Endothelial cell (in vitro differentiated cells): ENCODE measurements at regions not wholly inside any gene's neighbourhood (a gene's known extent, or its start where the extent isn't known, plus 50 kb on each side); places are given as distances from the start of the nearest gene placed in this dataset.

ENCODE experiments used
- DNase-seq: peaks from one replicate; pipeline ENCODE4 v3.0.0; 2021; ENCODE audit warnings: low spot score
- H3K27ac Mint-ChIP-seq: one replicate; pipeline ENCODE4 v1.8.0; 2021; ENCODE audit warnings: mixed read lengths, inconsistent platforms; ENCODE audit not compliant: unreplicated experiment
- H3K27me3 Mint-ChIP-seq: one replicate; pipeline ENCODE4 v1.8.0; 2021; ENCODE audit warnings: mild to moderate bottlenecking, moderate library complexity, mixed read lengths, inconsistent platforms; ENCODE audit not compliant: unreplicated experiment
- H3K36me3 Mint-ChIP-seq: one replicate; pipeline ENCODE4 v1.8.0; 2021; ENCODE audit warnings: mild to moderate bottlenecking, low read depth, mixed read lengths, inconsistent platforms; ENCODE audit not compliant: unreplicated experiment
- H3K4me1 Mint-ChIP-seq: one replicate; pipeline ENCODE4 v1.8.0; 2021; ENCODE audit warnings: mild to moderate bottlenecking, mixed read lengths, inconsistent platforms; ENCODE audit not compliant: unreplicated experiment
- H3K4me3 Mint-ChIP-seq: one replicate; pipeline ENCODE4 v1.8.0; 2021; ENCODE audit warnings: mild to moderate bottlenecking, mixed read lengths, inconsistent platforms; ENCODE audit not compliant: unreplicated experiment
- H3K9me3 Mint-ChIP-seq: one replicate; pipeline ENCODE4 v1.8.0; 2021; ENCODE audit warnings: mixed read lengths, inconsistent platforms; ENCODE audit not compliant: unreplicated experiment
- TF ChIP-seq, protein P1 (sequence below): fragments of 200-600 bp; sonication (generic); IDR thresholded peaks from one replicate; pipeline ENCODE4 v1.5.0; 2021; ENCODE audit warnings: antibody characterized with exemption; ENCODE audit not compliant: unreplicated experiment

- Mint-ChIP-seq H3K4me1 (no peaks in the 10 kb centered on the region), H3K4me3 (no peak overlapping the region), H3K27ac (no peak overlapping the region), H3K36me3 (no peaks in the 10 kb centered on the region), H3K9me3 (no peaks in the 10 kb centered on the region), H3K27me3 (no peaks in the 10 kb centered on the region)
- TF ChIP-seq, protein P1, sequence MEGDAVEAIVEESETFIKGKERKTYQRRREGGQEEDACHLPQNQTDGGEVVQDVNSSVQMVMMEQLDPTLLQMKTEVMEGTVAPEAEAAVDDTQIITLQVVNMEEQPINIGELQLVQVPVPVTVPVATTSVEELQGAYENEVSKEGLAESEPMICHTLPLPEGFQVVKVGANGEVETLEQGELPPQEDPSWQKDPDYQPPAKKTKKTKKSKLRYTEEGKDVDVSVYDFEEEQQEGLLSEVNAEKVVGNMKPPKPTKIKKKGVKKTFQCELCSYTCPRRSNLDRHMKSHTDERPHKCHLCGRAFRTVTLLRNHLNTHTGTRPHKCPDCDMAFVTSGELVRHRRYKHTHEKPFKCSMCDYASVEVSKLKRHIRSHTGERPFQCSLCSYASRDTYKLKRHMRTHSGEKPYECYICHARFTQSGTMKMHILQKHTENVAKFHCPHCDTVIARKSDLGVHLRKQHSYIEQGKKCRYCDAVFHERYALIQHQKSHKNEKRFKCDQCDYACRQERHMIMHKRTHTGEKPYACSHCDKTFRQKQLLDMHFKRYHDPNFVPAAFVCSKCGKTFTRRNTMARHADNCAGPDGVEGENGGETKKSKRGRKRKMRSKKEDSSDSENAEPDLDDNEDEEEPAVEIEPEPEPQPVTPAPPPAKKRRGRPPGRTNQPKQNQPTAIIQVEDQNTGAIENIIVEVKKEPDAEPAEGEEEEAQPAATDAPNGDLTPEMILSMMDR = no peak
- no peak for DNase-seq
These were observed 74.3 kb downstream of the ACTBL2 start for GRCh38 chr5:57408285-57408684.

DNA sequence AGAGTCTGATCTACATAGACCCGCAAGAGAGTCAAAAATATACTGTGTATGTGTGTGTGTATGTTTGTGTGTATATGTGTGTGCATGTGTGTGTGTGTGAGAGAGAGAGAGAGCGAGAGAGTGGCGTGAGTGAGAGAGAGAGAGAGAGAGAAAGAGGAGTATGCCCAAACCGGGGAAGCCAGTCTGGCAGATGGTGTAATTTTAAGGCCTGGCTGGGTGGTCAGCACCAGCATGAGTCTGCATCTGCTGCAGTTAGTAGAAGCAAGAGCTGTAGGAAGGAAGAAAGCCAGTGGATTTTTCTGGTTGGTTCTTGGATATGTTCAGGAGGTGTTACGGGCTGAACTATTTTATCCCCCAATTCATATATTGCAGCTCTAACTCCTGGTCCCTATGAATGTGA lies 75.2 kb downstream of the ACTBL2 start:
- no peak for DNase-seq
- Mint-ChIP-seq H3K27ac (no peak overlapping the region), H3K4me3 (no peak overlapping the region), H3K36me3 (no peaks in the 10 kb centered on the region), H3K27me3 (no peaks in the 10 kb centered on the region), H3K9me3 (no peaks in the 10 kb centered on the region), H3K4me1 (no peaks in the 10 kb centered on the region)
- TF ChIP-seq, protein P1 = no peak

DNA sequence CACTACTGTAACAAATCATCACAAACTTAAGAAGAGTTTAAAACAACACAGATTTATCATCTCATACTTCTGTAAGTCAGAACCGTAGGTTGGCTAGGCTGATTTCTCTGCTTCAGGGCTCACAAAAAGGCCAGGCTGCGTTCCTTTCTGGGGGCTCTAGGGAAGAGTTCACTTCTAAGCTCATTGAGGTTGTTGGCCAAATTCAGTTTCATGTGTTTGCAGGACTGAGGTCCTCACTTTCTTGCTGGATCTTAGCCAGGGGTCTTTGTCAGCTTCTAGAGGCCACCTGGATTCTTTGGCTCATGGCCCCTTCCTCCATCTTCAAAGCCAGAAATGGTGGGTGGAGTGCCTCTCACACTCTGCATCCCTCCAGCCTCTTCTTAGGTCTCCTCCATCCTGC lies 76.0 kb downstream of the ACTBL2 start:
- Mint-ChIP-seq H3K27ac (no peak overlapping the region), H3K4me1 (no peaks in the 10 kb centered on the region), H3K9me3 (no peaks in the 10 kb centered on the region), H3K4me3 (no peak overlapping the region), H3K36me3 (no peaks in the 10 kb centered on the region), H3K27me3 (no peaks in the 10 kb centered on the region)
- no peak for DNase-seq
- TF ChIP-seq, protein P1 = no peak

GRCh38 chr5:57405984-57406383 lies 76.6 kb downstream of the ACTBL2 start:
- no peaks in the 10 kb centered on the region for H3K27me3 Mint-ChIP-seq
- no peaks in the 10 kb centered on the region for H3K9me3 Mint-ChIP-seq
- H3K27ac Mint-ChIP-seq = no peak overlapping the region
- H3K4me3 Mint-ChIP-seq = no peak overlapping the region
- TF ChIP-seq, protein P1 = no peak
- no peak for DNase-seq
- H3K4me1 Mint-ChIP-seq = no peaks in the 10 kb centered on the region
- no peaks in the 10 kb centered on the region for H3K36me3 Mint-ChIP-seq

DNA sequence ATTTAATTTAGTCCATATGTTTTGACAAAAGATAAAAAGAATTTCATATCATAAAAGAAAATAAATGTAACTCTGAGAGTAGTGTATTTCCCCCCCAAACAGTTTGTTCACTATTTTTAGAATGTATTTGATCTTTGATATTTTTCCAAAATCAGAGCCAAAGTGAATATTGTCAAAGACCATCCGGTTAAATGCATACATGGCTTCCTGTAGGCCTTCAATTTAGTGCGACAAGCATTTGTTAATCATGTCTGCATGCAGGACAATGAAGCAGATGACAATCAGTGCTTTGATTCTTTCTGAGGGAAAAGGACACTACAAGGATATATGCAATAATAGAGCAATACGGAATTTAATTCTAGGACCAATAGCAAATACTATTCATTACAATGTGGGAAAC lies 79.8 kb downstream of the ACTBL2 start:
- no peak overlapping the region for H3K4me3 Mint-ChIP-seq
- no peaks in the 10 kb centered on the region for H3K27me3 Mint-ChIP-seq
- TF ChIP-seq, protein P1 = no peak
- no peaks in the 10 kb centered on the region for H3K36me3 Mint-ChIP-seq
- no peaks in the 10 kb centered on the region for H3K9me3 Mint-ChIP-seq
- H3K27ac Mint-ChIP-seq = no peak overlapping the region
- DNase-seq = no peak
- H3K4me1 Mint-ChIP-seq = no peaks in the 10 kb centered on the region
